ENCODE measurements at regions not wholly inside any gene's neighbourhood (a gene's known extent, or its start where the extent isn't known, plus 50 kb on each side); places are given as distances from the start of the nearest gene placed in this dataset.

GRCh38 chr7:22625251-22625650, 101.7 kb upstream of the IL6 start:
- intact Hi-C loops (cut with micrococcal nuclease; ENCODE audit: unreplicated experiment): no loop called here
- BruUV-seq (replicated peaks): no TSS peak
- no peaks in the 10 kb centered on the region for H3K4me1 ChIP-seq (replicated peaks; ENCODE audit: insufficient read depth)
- no peak for DNase-seq
- no peaks in the 10 kb centered on the region for H3K36me3 ChIP-seq (ENCODE audit: low read depth)
- ChIA-PET CTCF (no interaction called here), POLR2A (ENCODE audit: unreplicated experiment) (interaction anchor here (0.6 kb wide), 1 partner anchor 64 kb away, joined by 3 read pairs; no protein-coding TSS in a partner anchor)
- H3F3A ChIP-seq (ENCODE audit: insufficient read depth, low read depth): peaks cover 2% of the 10 kb centered on the region; the same call in 1 of the 2 replicates
- no peaks in the 10 kb centered on the region for H3K9me3 ChIP-seq (ENCODE audit: insufficient read depth, low read depth)
- no peaks in the 10 kb centered on the region for H4K20me1 ChIP-seq (ENCODE audit: insufficient read depth)
- H3K4me2 ChIP-seq: no peak overlapping the region
- no peak overlapping the region for H3K27ac ChIP-seq
- no peak overlapping the region for H3K4me3 ChIP-seq
- H3K27me3 ChIP-seq (ENCODE audit: insufficient read depth, low read depth): no peaks in the 10 kb centered on the region
- no peak for TF ChIP-seq CTCF (conservative IDR thresholded peaks at IDR 0.05)
- H3K9me2 ChIP-seq (ENCODE audit: insufficient read depth): no peaks in the 10 kb centered on the region
- H3K79me2 ChIP-seq (ENCODE audit: low read depth): no peaks in the 10 kb centered on the region
- no peak overlapping the region for H2AFZ ChIP-seq

GRCh38 chr7:22624781-22625180, 102.2 kb upstream of the IL6 start:
- DNase-seq: no peak
- ChIA-PET CTCF (no interaction called here), POLR2A (ENCODE audit: unreplicated experiment) (interaction anchor here (0.6 kb wide), 1 partner anchor 396 kb away, joined by 38 read pairs; no protein-coding TSS in a partner anchor)
- 0 out of 2 replicates have a peak, but pooled peaks cover under 1% of the 10 kb centered on the region for H3K9me3 ChIP-seq (ENCODE audit: insufficient read depth, low read depth)
- H3K4me1 ChIP-seq (replicated peaks; ENCODE audit: insufficient read depth): no peaks in the 10 kb centered on the region
- intact Hi-C loops (cut with micrococcal nuclease; ENCODE audit: unreplicated experiment): no loop called here
- H3K4me2 ChIP-seq: no peak overlapping the region
- no peaks in the 10 kb centered on the region for H3K27me3 ChIP-seq (ENCODE audit: insufficient read depth, low read depth)
- H3F3A ChIP-seq (ENCODE audit: insufficient read depth, low read depth): peaks cover 3% of the 10 kb centered on the region; the same call in 1 of the 2 replicates
- H3K4me3 ChIP-seq: no peak overlapping the region
- H3K9me2 ChIP-seq (ENCODE audit: insufficient read depth): no peaks in the 10 kb centered on the region
- no peaks in the 10 kb centered on the region for H3K36me3 ChIP-seq (ENCODE audit: low read depth)
- H3K79me2 ChIP-seq (ENCODE audit: low read depth): no peaks in the 10 kb centered on the region
- H2AFZ ChIP-seq: no peak overlapping the region
- H3K27ac ChIP-seq: no peak overlapping the region
- BruUV-seq (replicated peaks): no TSS peak
- no peaks in the 10 kb centered on the region for H4K20me1 ChIP-seq (ENCODE audit: insufficient read depth)
- TF ChIP-seq CTCF (conservative IDR thresholded peaks at IDR 0.05) (no peak), EZH2 (IDR thresholded peaks at IDR 0.05; ENCODE audit: low read depth) (no peak)

- POLR2A ChIA-PET (ENCODE audit: unreplicated experiment): no interaction called here
- intact Hi-C loops (cut with micrococcal nuclease; ENCODE audit: unreplicated experiment): no loop called here
- Histone ChIP-seq H3K9me3 (ENCODE audit: insufficient read depth, low read depth) (peaks cover 24% of the 10 kb centered on the region), H3K9me2 (ENCODE audit: insufficient read depth) (no peaks in the 10 kb centered on the region), H3K36me3 (ENCODE audit: low read depth) (no peaks in the 10 kb centered on the region), H3K27ac (no peak overlapping the region), H2AFZ (0 out of 2 replicates have a peak overlapping the region, but pooled peaks have one; percentile 13), H4K20me1 (ENCODE audit: insufficient read depth) (no peaks in the 10 kb centered on the region), H3K4me1 (replicated peaks; ENCODE audit: insufficient read depth) (no peaks in the 10 kb centered on the region), H3K4me2 (no peak overlapping the region), H3K27me3 (ENCODE audit: insufficient read depth, low read depth) (no peaks in the 10 kb centered on the region), H3F3A (ENCODE audit: insufficient read depth, low read depth) (0 out of 2 replicates have a peak, but pooled peaks cover 3% of the 10 kb centered on the region), H3K4me3 (no peak overlapping the region), H3K79me2 (ENCODE audit: low read depth) (no peaks in the 10 kb centered on the region)
- no peak for DNase-seq
- TF ChIP-seq CTCF (conservative IDR thresholded peaks at IDR 0.05): no peak
- TF ChIP-seq EZH2 (IDR thresholded peaks at IDR 0.05; ENCODE audit: low read depth): no peak
- CTCF ChIA-PET: no interaction called here
- no TSS peak for BruUV-seq (replicated peaks)
Observed at GRCh38 chr7:22622116-22622785, 104.7 kb upstream of the IL6 start.
